Skeletal muscle tissue (tissue), 3 donors: ENCODE measurements at regions not wholly inside any gene's neighbourhood (a gene's known extent, or its start where the extent isn't known, plus 50 kb on each side); places are given as distances from the start of the nearest gene placed in this dataset.

ENCODE experiments used
- H3K27ac ChIP-seq: one replicate; pipeline ENCODE4 v1.7.0; 2013; ENCODE audit warnings: mild to moderate bottlenecking, low read depth, low read length, inconsistent platforms
- H3K27me3 ChIP-seq, 3 donors: one replicate each; pipeline ENCODE4 v1.7.0; 2013; ENCODE audit warnings: low read length in 3 of 3; ENCODE audit not compliant: control insufficient read depth in 3 of 3, insufficient read depth in 3 of 3
- H3K36me3 ChIP-seq, 3 donors: one replicate each; pipeline ENCODE4 v1.7.0; 2013; ENCODE audit warnings: low read length in 3 of 3; ENCODE audit not compliant: control insufficient read depth in 3 of 3, insufficient read depth in 3 of 3
- H3K4me1 ChIP-seq, 3 donors: one replicate each; pipeline ENCODE4 v1.7.0; 2013; ENCODE audit warnings: low read length in 3 of 3, mild to moderate bottlenecking in 3 of 3; ENCODE audit not compliant: control insufficient read depth in 3 of 3, insufficient read depth in 3 of 3
- H3K4me3 ChIP-seq, 3 donors: one replicate each; pipeline ENCODE4 v1.7.0; 2013; ENCODE audit warnings: low read length in 3 of 3
- H3K9ac ChIP-seq, 3 donors: one replicate each; pipeline ENCODE4 v1.7.0; 2013; ENCODE audit warnings: low read length in 3 of 3, mild to moderate bottlenecking in 3 of 3, moderate library complexity in 2 of 3, low read depth in 1 of 3
- H3K9me3 ChIP-seq, 3 donors: one replicate each; pipeline ENCODE4 v1.7.0; 2013; ENCODE audit warnings: low read length in 3 of 3; ENCODE audit not compliant: control insufficient read depth in 3 of 3
- donor health status: Osteomylitis.

DNA sequence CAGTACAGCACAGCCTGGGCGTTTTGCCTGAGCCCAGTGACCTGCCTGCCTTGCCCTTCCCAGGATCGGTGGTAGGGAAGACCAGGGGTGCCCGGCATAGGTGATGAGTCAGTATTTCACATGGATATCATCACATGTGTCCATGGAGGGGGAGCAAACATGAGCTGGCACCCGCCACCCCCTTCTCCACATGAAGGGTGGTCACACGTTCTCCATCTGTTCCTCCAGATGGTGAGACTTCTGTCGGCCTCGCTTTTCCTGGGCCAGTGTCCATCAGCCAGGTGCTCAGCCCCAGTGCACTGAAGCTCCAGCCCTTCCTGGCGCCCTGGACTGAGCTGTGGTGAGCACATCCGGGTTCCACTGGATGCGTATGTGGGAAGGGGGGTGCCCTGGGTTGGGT, 208.4 kb downstream of the UBE3A start:
- Histone ChIP-seq H3K36me3 (no peaks in the 10 kb centered on the region), H3K4me3 (no peak overlapping the region), H3K9me3 (peaks cover 0 to 8% (median 0%) of the 10 kb centered on the region in 3 donors), H3K27ac (no peak overlapping the region), H3K4me1 (no peaks in the 10 kb centered on the region), H3K9ac (no peak overlapping the region), H3K27me3 (no peaks in the 10 kb centered on the region)

DNA sequence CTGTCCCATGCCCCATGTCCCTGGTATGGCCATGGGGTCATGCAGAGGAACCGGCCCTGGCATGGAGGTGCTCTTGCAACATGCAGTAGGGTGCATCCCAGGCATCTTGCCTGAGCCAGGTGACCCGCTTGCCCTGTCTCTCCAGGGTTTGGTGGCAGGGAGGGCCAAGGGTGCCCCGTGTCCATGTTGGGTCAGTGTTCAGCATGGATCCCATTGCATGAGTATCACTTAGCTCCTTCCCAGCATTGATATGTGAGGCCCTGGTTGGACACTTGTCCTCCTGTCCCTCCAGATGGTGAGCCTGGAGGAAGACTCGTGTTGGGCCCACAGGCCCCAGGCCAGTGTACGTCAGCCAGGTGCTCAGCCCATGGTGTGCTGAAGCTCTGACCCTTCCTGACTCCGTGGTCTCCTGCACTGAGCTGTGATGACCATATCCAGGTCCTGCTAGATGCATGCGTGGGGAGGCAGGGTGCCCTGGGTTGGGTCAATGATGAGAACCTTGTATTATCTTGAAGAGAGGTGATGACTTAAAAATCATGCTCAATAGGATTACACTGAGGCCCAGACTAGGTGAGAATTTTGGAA, 205.0 kb downstream of the UBE3A start:
- H3K9ac ChIP-seq = no peak overlapping the region
- H3K4me3 ChIP-seq = no peak overlapping the region
- H3K4me1 ChIP-seq = no peaks in the 10 kb centered on the region
- no peaks in the 10 kb centered on the region for H3K36me3 ChIP-seq
- H3K9me3 ChIP-seq = peaks cover 0 to 8% (median 3%) of the 10 kb centered on the region in 3 donors
- no peaks in the 10 kb centered on the region for H3K27me3 ChIP-seq
- H3K27ac ChIP-seq = no peak overlapping the region

GRCh38 chr15:25234831-25235230, 204.0 kb downstream of the UBE3A start:
- Histone ChIP-seq H3K36me3 (no peaks in the 10 kb centered on the region), H3K4me3 (no peak overlapping the region), H3K9ac (no peak overlapping the region), H3K27me3 (no peaks in the 10 kb centered on the region), H3K9me3 (peaks cover 0 to 10% (median 3%) of the 10 kb centered on the region in 3 donors), H3K27ac (no peak overlapping the region), H3K4me1 (no peaks in the 10 kb centered on the region)

- Histone ChIP-seq H3K27me3 (no peaks in the 10 kb centered on the region), H3K4me3 (no peak overlapping the region), H3K9me3 (peaks cover 0 to 8% (median 3%) of the 10 kb centered on the region in 3 donors), H3K9ac (no peak overlapping the region), H3K27ac (no peak overlapping the region), H3K36me3 (no peaks in the 10 kb centered on the region), H3K4me1 (no peaks in the 10 kb centered on the region)
These were observed 203.4 kb downstream of the UBE3A start for GRCh38 chr15:25235391-25235790.

DNA sequence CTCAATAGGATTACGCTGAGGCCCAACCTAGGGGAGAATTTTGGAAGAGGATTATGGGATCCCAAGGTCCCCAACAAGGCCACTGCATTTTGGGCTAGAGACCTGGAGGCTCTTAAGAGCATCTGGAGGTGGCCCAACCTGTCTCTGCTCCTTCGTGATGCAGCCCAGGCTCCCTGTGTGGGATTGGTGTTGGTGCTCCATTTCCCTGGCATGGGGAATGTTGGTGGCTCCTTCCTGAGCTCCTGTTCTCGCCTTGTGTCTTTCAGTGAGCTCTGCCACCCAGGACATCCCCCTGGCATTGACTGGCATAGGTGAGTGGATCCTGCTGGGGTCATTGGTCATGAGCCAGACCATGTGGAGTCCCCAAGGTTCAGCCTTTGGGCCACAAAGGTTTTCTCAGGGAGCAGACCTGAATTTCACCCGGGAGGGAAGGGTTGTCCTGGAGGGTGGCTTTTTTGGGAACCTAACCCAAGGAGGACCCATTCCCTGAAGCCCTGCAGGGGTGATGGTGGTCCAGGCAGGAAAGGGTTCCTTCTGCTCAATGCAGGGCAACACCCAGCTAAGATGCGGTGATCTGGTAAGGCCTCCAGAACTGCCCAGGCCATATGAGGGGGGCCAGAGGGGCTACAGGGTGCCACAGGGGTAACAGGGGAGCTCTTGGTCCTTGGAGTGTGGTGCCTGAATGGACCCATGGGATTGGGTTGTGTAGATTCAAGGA, 202.5 kb downstream of the UBE3A start:
- peaks cover 0 to 8% (median 3%) of the 10 kb centered on the region in 3 donors for H3K9me3 ChIP-seq
- no peak overlapping the region for H3K27ac ChIP-seq
- H3K4me1 ChIP-seq = no peaks in the 10 kb centered on the region
- H3K36me3 ChIP-seq = no peaks in the 10 kb centered on the region
- H3K27me3 ChIP-seq = no peaks in the 10 kb centered on the region
- no peak overlapping the region for H3K9ac ChIP-seq
- H3K4me3 ChIP-seq = no peak overlapping the region

DNA sequence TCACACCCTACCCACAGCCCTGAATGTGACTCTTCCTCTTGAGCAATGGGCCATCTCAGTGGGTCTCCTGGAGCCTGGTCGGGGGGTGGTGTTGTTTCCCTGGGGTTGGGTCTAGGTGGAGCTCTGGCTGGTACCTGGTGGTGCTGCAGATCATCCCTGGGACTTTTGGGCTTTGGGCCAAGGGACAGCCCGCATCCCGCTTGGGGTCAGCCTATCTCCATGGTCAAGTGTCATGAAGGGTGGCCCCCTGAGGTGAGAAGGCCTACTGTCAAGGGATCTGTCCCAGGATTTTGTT, 202.0 kb downstream of the UBE3A start:
- no peak overlapping the region for H3K9ac ChIP-seq
- no peaks in the 10 kb centered on the region for H3K27me3 ChIP-seq
- H3K36me3 ChIP-seq = no peaks in the 10 kb centered on the region
- no peak overlapping the region for H3K27ac ChIP-seq
- H3K4me1 ChIP-seq = no peaks in the 10 kb centered on the region
- H3K4me3 ChIP-seq = no peak overlapping the region
- peaks cover 0 to 8% (median 3%) of the 10 kb centered on the region in 3 donors for H3K9me3 ChIP-seq

GRCh38 chr15:25237291-25237978, 201.4 kb downstream of the UBE3A start:
- Histone ChIP-seq H3K36me3 (no peaks in the 10 kb centered on the region), H3K9ac (no peak overlapping the region), H3K4me3 (no peak overlapping the region), H3K4me1 (no peaks in the 10 kb centered on the region), H3K9me3 (peaks cover 0 to 8% (median 3%) of the 10 kb centered on the region in 3 donors), H3K27me3 (no peaks in the 10 kb centered on the region), H3K27ac (no peak overlapping the region)

DNA sequence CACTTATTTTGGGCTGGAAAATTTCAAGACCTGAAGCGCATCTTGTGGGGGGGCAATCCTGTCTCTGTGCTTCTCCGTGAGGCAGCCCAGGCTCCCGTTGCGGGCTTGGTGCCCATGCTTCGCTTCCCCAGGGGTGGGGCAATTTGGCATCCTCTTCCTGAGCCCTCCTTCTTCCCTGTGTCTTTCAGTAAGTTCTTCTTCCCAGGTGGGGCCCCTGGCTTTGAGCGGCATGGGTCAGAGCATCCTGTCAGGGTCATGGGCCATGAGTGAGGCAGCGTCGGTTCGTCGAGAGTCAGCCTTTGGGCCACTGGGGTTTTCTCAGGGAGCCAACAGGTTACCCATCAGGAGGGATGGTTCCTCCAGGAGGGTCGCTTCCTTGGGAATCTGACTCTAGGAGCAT, 200.7 kb downstream of the UBE3A start:
- Histone ChIP-seq H3K36me3 (no peaks in the 10 kb centered on the region), H3K27me3 (no peaks in the 10 kb centered on the region), H3K9ac (no peak overlapping the region), H3K27ac (no peak overlapping the region), H3K4me1 (no peaks in the 10 kb centered on the region), H3K4me3 (no peak overlapping the region), H3K9me3 (peaks cover 0 to 12% (median 3%) of the 10 kb centered on the region in 3 donors)

DNA sequence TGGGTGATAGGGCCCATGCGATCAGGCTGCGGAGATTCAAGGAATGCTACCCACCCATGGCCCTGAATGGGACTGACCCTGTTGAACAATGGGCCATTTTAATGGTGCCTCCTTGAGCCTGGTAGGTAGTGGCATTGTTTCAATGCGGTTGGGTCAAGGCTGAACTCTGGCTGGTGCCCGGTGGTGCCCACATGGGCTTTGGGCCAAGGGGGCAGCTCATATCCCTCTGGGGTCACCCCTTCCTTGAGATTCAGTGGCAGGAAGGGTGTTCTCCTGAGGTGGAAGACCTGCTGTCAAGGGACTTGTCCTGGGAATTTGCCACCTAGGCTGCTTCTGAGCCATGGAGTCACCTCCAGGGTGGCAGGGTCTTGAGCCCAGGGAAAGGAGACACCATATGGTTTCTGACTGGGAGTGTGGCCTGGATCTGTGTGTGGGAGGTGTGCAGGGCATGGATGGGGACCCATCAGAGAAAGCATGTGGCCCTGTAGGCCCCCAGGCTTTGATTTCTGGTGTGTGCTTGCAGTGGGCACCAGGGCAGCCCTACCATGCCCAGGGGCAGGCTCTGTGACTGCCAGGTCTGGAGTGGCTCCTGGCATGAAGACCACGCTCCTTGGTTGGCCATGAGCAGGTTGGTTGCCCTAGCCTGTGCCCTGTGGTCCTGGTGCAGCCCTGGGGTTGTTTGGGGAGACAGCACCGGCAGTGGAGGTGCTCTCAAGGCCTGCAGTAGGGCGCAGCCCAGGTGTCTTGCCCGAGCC, 199.9 kb downstream of the UBE3A start:
- H3K36me3 ChIP-seq = no peaks in the 10 kb centered on the region
- H3K9me3 ChIP-seq = peaks cover 0 to 13% (median 3%) of the 10 kb centered on the region in 3 donors
- no peaks in the 10 kb centered on the region for H3K27me3 ChIP-seq
- no peaks in the 10 kb centered on the region for H3K4me1 ChIP-seq
- H3K27ac ChIP-seq = no peak overlapping the region
- no peak overlapping the region for H3K9ac ChIP-seq
- H3K4me3 ChIP-seq = no peak overlapping the region
